GM19467 (cell line): ENCODE measurements at regions not wholly inside any gene's neighbourhood (a gene's known extent, or its start where the extent isn't known, plus 50 kb on each side); places are given as distances from the start of the nearest gene placed in this dataset.
"Not testable (repeated sequence)": the region's sequence is repeated elsewhere in the genome, so short reads cannot be mapped to it uniquely, and the experiment has no call there.

ENCODE experiments used
- ATAC-seq: cut with Tn5 transposase; IDR thresholded peaks from one replicate; pipeline ENCODE4 v1.9.1; 2021; ENCODE audit warnings: mild to moderate bottlenecking, moderate library complexity; ENCODE audit not compliant: unreplicated experiment

- no peak for ATAC-seq
Measured at GRCh38 chr12:25787701-25788100, 170.8 kb upstream of the RASSF8 start.

GRCh38 chr12:25788707-25789442, 169.6 kb upstream of the RASSF8 start:
- ATAC-seq = no peak

- no peak for ATAC-seq
Measured at GRCh38 chr12:25789541-25789944, 168.9 kb upstream of the RASSF8 start.

GRCh38 chr12:25792031-25792430, 166.5 kb upstream of the RASSF8 start:
- ATAC-seq = no peak

GRCh38 chr12:25793196-25793595, 165.3 kb upstream of the RASSF8 start:
- no peak for ATAC-seq

GRCh38 chr12:25794571-25794970, 163.9 kb upstream of the RASSF8 start:
- no peak for ATAC-seq

- ATAC-seq = no peak
Measured at GRCh38 chr12:25796523-25797000, 161.9 kb upstream of the RASSF8 start.

- ATAC-seq = no peak
Measured at GRCh38 chr12:25797386-25797785, 161.1 kb upstream of the RASSF8 start.

- ATAC-seq = no peak
Measured at GRCh38 chr12:25797949-25798348, 160.5 kb upstream of the RASSF8 start.

GRCh38 chr12:25800101-25800500, 158.4 kb upstream of the RASSF8 start:
- ATAC-seq = no peak

GRCh38 chr12:25801734-25802133, 156.7 kb upstream of the RASSF8 start:
- no peak for ATAC-seq

GRCh38 chr12:25802143-25802542, 156.3 kb upstream of the RASSF8 start:
- no peak for ATAC-seq

- not testable (repeated sequence) for ATAC-seq
Measured at GRCh38 chr12:25803029-25803664, 155.3 kb upstream of the RASSF8 start.

GRCh38 chr12:25804286-25804685, 154.2 kb upstream of the RASSF8 start:
- not testable (repeated sequence) for ATAC-seq

GRCh38 chr12:25806271-25806670, 152.2 kb upstream of the RASSF8 start:
- no peak for ATAC-seq

- ATAC-seq = no peak
Measured at GRCh38 chr12:25808604-25809003, 149.9 kb upstream of the RASSF8 start.

- no peak for ATAC-seq
Measured at GRCh38 chr12:25810683-25811082, 147.8 kb upstream of the RASSF8 start.

- peak; percentile 57 for ATAC-seq
Measured at GRCh38 chr12:25811656-25812126, 146.8 kb upstream of the RASSF8 start.

- no peak for ATAC-seq
Measured at GRCh38 chr12:25812295-25812694, 146.2 kb upstream of the RASSF8 start.

GRCh38 chr12:25813843-25814242, 144.6 kb upstream of the RASSF8 start:
- ATAC-seq = no peak

- ATAC-seq = no peak
Measured at GRCh38 chr12:25816637-25817036, 141.8 kb upstream of the RASSF8 start.

- ATAC-seq = no peak
Measured at GRCh38 chr12:25817166-25817565, 141.3 kb upstream of the RASSF8 start.
